ENCODE measurements at regions not wholly inside any gene's neighbourhood (a gene's known extent, or its start where the extent isn't known, plus 50 kb on each side); places are given as distances from the start of the nearest gene placed in this dataset.

GRCh38 chr13:87078947-87079795 lies 592.0 kb upstream of the SLITRK5 start:
- no peak for TF ChIP-seq CTCF (IDR thresholded peaks at IDR 0.05; ENCODE audit: borderline replicate concordance, insufficient read depth, low read depth, low read length)
- H3K4me3 ChIP-seq (ENCODE audit: low read depth, low read length), result no peak overlapping the region

- H3K4me3 ChIP-seq (ENCODE audit: low read depth, low read length), result no peak overlapping the region
- no peak for TF ChIP-seq CTCF (IDR thresholded peaks at IDR 0.05; ENCODE audit: borderline replicate concordance, insufficient read depth, low read depth, low read length)
Measured at GRCh38 chr13:87080100-87080779, 590.9 kb upstream of the SLITRK5 start.

GRCh38 chr13:87084192-87084591 lies 587.0 kb upstream of the SLITRK5 start:
- no peak overlapping the region for H3K4me3 ChIP-seq (ENCODE audit: low read depth, low read length)
- TF ChIP-seq CTCF (IDR thresholded peaks at IDR 0.05; ENCODE audit: borderline replicate concordance, insufficient read depth, low read depth, low read length), result no peak

- H3K4me3 ChIP-seq (ENCODE audit: low read depth, low read length), result no peak overlapping the region
- no peak for TF ChIP-seq CTCF (IDR thresholded peaks at IDR 0.05; ENCODE audit: borderline replicate concordance, insufficient read depth, low read depth, low read length)
Measured at GRCh38 chr13:87087741-87088140, 583.4 kb upstream of the SLITRK5 start.

- no peak overlapping the region for H3K4me3 ChIP-seq (ENCODE audit: low read depth, low read length)
- TF ChIP-seq CTCF (IDR thresholded peaks at IDR 0.05; ENCODE audit: borderline replicate concordance, insufficient read depth, low read depth, low read length), result no peak
Measured at GRCh38 chr13:87089391-87089790, 581.8 kb upstream of the SLITRK5 start.

- H3K4me3 ChIP-seq (ENCODE audit: low read depth, low read length), result no peak overlapping the region
- TF ChIP-seq CTCF (IDR thresholded peaks at IDR 0.05; ENCODE audit: borderline replicate concordance, insufficient read depth, low read depth, low read length), result no peak
Measured at GRCh38 chr13:87093399-87093798, 577.8 kb upstream of the SLITRK5 start.

- no peak overlapping the region for H3K4me3 ChIP-seq (ENCODE audit: low read depth, low read length)
- TF ChIP-seq CTCF (IDR thresholded peaks at IDR 0.05; ENCODE audit: borderline replicate concordance, insufficient read depth, low read depth, low read length), result no peak
Measured at GRCh38 chr13:87094646-87095045, 576.5 kb upstream of the SLITRK5 start.
